A549 (cell line): ENCODE measurements at regions not wholly inside any gene's neighbourhood (a gene's known extent, or its start where the extent isn't known, plus 50 kb on each side); places are given as distances from the start of the nearest gene placed in this dataset.

Experiments used
- BCL3 ChIP-seq: fragments of >200 bp; sonication (Bioruptor Twin); formaldehyde crosslinking; IDR thresholded peaks from 3 replicates; pipeline ENCODE4 v1.6.1; 2016
- ESRRA ChIP-seq: fragments of 150-350 bp; IDR thresholded peaks from 2 replicates; pipeline ENCODE4 v1.6.1; 2014; ENCODE audit warnings: mild to moderate bottlenecking, low read length, borderline replicate concordance
- MAX ChIP-seq: IDR thresholded peaks from 2 replicates; pipeline ENCODE4 v1.6.1; 2012
- MAZ ChIP-seq: fragments of 150-350 bp; IDR thresholded peaks from 2 replicates; pipeline ENCODE4 v1.6.1; 2014; ENCODE audit warnings: antibody characterized with exemption, low read depth, low read length, borderline replicate concordance
- MYC ChIP-seq: IDR thresholded peaks from 2 replicates; pipeline ENCODE4 v1.6.1; 2012; ENCODE audit warnings: mild to moderate bottlenecking, inconsistent platforms, low read length, improper control_type of control experiment, borderline replicate concordance
- POLR2A ChIP-seq: IDR thresholded peaks from 2 replicates; pipeline ENCODE4 v1.6.1; 2012; ENCODE audit warnings: mild to moderate bottlenecking, low read length
- RCOR1 ChIP-seq: fragments of 150-350 bp; IDR thresholded peaks from 2 replicates; pipeline ENCODE4 v1.6.1; 2014; ENCODE audit warnings: antibody characterized with exemption, low read length, low read depth
- TF ChIP-seq, protein P1 (sequence below): fragments of >200 bp; sonication (Bioruptor Twin); formaldehyde crosslinking; IDR thresholded peaks from 3 replicates; pipeline ENCODE4 v1.5.1; 2016
- TF ChIP-seq, protein P2 (sequence below): IDR thresholded peaks from 2 replicates; pipeline ENCODE4 v1.6.1; 2012

GRCh38 chr12:11497438-11497837, 102.1 kb upstream of the PRB2 start:
- no peak for TF ChIP-seq RCOR1
- no peak for TF ChIP-seq MYC
- TF ChIP-seq, protein P1, sequence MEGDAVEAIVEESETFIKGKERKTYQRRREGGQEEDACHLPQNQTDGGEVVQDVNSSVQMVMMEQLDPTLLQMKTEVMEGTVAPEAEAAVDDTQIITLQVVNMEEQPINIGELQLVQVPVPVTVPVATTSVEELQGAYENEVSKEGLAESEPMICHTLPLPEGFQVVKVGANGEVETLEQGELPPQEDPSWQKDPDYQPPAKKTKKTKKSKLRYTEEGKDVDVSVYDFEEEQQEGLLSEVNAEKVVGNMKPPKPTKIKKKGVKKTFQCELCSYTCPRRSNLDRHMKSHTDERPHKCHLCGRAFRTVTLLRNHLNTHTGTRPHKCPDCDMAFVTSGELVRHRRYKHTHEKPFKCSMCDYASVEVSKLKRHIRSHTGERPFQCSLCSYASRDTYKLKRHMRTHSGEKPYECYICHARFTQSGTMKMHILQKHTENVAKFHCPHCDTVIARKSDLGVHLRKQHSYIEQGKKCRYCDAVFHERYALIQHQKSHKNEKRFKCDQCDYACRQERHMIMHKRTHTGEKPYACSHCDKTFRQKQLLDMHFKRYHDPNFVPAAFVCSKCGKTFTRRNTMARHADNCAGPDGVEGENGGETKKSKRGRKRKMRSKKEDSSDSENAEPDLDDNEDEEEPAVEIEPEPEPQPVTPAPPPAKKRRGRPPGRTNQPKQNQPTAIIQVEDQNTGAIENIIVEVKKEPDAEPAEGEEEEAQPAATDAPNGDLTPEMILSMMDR = no peak
- TF ChIP-seq POLR2A = no peak
- TF ChIP-seq ESRRA = no peak
- TF ChIP-seq MAX = no peak
- no peak for TF ChIP-seq BCL3
- TF ChIP-seq, protein P2, sequence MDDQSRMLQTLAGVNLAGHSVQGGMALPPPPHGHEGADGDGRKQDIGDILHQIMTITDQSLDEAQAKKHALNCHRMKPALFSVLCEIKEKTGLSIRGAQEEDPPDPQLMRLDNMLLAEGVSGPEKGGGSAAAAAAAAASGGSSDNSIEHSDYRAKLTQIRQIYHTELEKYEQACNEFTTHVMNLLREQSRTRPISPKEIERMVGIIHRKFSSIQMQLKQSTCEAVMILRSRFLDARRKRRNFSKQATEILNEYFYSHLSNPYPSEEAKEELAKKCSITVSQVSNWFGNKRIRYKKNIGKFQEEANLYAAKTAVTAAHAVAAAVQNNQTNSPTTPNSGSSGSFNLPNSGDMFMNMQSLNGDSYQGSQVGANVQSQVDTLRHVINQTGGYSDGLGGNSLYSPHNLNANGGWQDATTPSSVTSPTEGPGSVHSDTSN = no peak
- no peak for TF ChIP-seq MAZ
